K562 (cell line): ENCODE measurements at regions not wholly inside any gene's neighbourhood (a gene's known extent, or its start where the extent isn't known, plus 50 kb on each side); places are given as distances from the start of the nearest gene placed in this dataset.

Experiments used
- MAFK ChIP-seq: IDR thresholded peaks from 2 replicates; pipeline ENCODE4 v1.6.1; 2011; ENCODE audit warnings: low read length, improper control_type of control experiment
- ZNF583 ChIP-seq: fragments of 250-450 bp; sonication (Bioruptor Pico); IDR thresholded peaks from 2 replicates; pipeline ENCODE4 v1.4.0; 2020

DNA sequence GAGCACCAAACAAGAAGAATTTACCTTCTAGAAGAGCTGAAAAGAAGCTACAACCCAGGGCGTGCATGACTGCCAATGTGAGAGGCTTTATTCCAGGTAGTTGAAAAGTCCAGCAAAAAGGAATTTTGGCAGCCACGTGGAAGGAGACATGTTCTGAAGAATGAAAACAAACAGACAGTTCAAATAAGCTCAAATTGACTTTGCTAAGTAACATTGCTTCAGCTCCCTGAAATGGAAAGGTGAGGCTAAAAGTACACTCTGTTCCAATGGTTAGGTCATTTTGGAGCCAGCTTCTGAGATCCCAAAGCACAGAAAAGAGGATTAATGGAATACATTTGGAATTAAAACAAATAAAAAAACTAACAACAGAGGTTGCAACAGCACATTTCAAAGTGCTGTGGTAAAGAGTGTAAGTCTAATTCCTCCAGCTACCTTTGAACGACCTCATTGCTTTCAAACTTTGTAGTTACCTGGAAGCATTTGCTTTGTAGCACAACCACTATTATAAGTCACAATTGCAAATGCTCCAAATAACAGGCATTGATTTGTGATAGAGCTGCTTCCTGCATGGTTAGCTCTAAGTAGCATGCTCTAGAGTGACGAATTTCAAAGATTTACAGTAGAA is 405.3 kb upstream of the EDA2R start:
- no peak for TF ChIP-seq ZNF583 (CRISPR knock-in tag)
- TF ChIP-seq MAFK, result no peak
